Heart left ventricle (tissue), 13 donors: ENCODE measurements at regions not wholly inside any gene's neighbourhood (a gene's known extent, or its start where the extent isn't known, plus 50 kb on each side); places are given as distances from the start of the nearest gene placed in this dataset.

Experiments used
- CTCF ChIP-seq, 12 donors: fragments of 200-600 bp; sonication (generic) in 4 of 12; IDR thresholded peaks; one replicate each; pipeline versions ENCODE4 v1.5.0 to v1.8.0; 2018 to 2022; ENCODE audit warnings: antibody characterized with exemption in 12 of 12, mild to moderate bottlenecking in 5 of 12
- POLR2A ChIP-seq, 2 donors: fragments of 450-650 bp; IDR thresholded peaks; one replicate each; pipeline ENCODE4 v1.6.1; 2017; ENCODE audit warnings: antibody characterized with exemption in 2 of 2, mild to moderate bottlenecking in 2 of 2, moderate library complexity in 2 of 2
- donor health status: ischemic (EF 13 %, LVEDD 7.1; RV severe dilation, severe dysfunction).
- donor health status: DM: no; HTN: yes; CAD: no.
- donor health status: DM: no; HTN: no; CAD: no.
- donor health status: ischemic (EF 25% LVEDD 6.9; RV normal size, moderate dysfunction).
- donor health status: ischemic (EF 25% LVEDD 5.7; RV mildly dilated, moderate dysfunction).
- donor health status: ischemic (EF 35%, LVEDD 5.7; RV mildly dilated, moderate dysfunction).
- donor health status: nonischemic (EF 11% LVEDD 7.7; RV severe dilation, severe dysfunction).
- donor health status: DM: yes; HTN: yes; CAD: no.
- donor health status: PGD.
- donor health status: ischemic (EF 29% LVEDD 5.4; RV normal size, mild dysfunction).
- donor health status: nonischemic (EF 23%, LVEDD 6.1; RV moderate dilation, normal function).

GRCh38 chr7:25353196-25353595 is 124.9 kb upstream of the NPVF start:
- TF ChIP-seq CTCF (IDR thresholded peaks at IDR 0.05) (no peak), POLR2A (IDR thresholded peaks at IDR 0.05) (no peak)
